Breast epithelium (tissue), 4 donors: ENCODE measurements at regions not wholly inside any gene's neighbourhood (a gene's known extent, or its start where the extent isn't known, plus 50 kb on each side); places are given as distances from the start of the nearest gene placed in this dataset.

Source experiments
- DNase-seq, 2 donors: peaks; one replicate each; pipeline ENCODE4 v3.0.0-alpha.2; 2019; ENCODE audit warnings: low spot score in 2 of 2
- H3K27ac ChIP-seq, 2 donors: fragments of 200-600 bp; sonication (generic) in 1 of 2; one replicate each; pipeline ENCODE4 v1.5.1; 2016 to 2019; ENCODE audit warnings: mild to moderate bottlenecking in 1 of 2
- H3K27me3 ChIP-seq, 2 donors: fragments of 200-600 bp; sonication (generic) in 1 of 2; one replicate each; pipeline versions ENCODE4 v1.5.1 to v1.6.0; 2017 to 2019; ENCODE audit warnings: control low read depth in 1 of 2, mild to moderate bottlenecking in 1 of 2
- H3K36me3 ChIP-seq: fragments of 200-600 bp; one replicate; pipeline ENCODE4 v1.5.1; 2019
- H3K4me1 ChIP-seq, 2 donors: fragments of 200-600 bp; sonication (generic); one replicate each; pipeline ENCODE4 v1.5.1; 2016 to 2019; ENCODE audit warnings: control low read depth in 1 of 2
- H3K4me3 ChIP-seq, 3 donors: fragments of 200-600 bp; sonication (generic); 1 replicate in 2 of 3; 2 replicates in 1 of 3; pipeline ENCODE4 v1.5.1; 2016 to 2019; ENCODE audit warnings: mild to moderate bottlenecking in 3 of 3, moderate library complexity in 2 of 3
- H3K9me3 ChIP-seq, 2 donors: fragments of 200-600 bp; sonication (generic) in 1 of 2; one replicate each; pipeline ENCODE4 v1.5.1; 2016 to 2019; ENCODE audit warnings: control low read depth in 1 of 2
- CTCF ChIP-seq, 3 donors: fragments of 450-650 bp; IDR thresholded peaks; one replicate each; pipeline ENCODE4 v1.5.1; 2016 to 2017; ENCODE audit warnings: antibody characterized with exemption in 3 of 3, mild to moderate bottlenecking in 3 of 3, moderate library complexity in 3 of 3
- POLR2A ChIP-seq: fragments of 450-650 bp; IDR thresholded peaks from one replicate; pipeline ENCODE4 v1.6.1; 2016; ENCODE audit warnings: antibody characterized with exemption, mild to moderate bottlenecking, moderate library complexity
- POLR2AphosphoS5 ChIP-seq, 3 donors: sonication (generic); formaldehyde crosslinking; IDR thresholded peaks; one replicate each; pipeline ENCODE4 v1.6.1; 2017; ENCODE audit warnings: antibody characterized with exemption in 3 of 3
- intact Hi-C: fragments of 100-400 bp; cut with DNase I; formaldehyde crosslinking; loops from one replicate; pipeline ENCODE4 v1.15.1; 2023; ENCODE audit warnings: low total_unique reads

DNA sequence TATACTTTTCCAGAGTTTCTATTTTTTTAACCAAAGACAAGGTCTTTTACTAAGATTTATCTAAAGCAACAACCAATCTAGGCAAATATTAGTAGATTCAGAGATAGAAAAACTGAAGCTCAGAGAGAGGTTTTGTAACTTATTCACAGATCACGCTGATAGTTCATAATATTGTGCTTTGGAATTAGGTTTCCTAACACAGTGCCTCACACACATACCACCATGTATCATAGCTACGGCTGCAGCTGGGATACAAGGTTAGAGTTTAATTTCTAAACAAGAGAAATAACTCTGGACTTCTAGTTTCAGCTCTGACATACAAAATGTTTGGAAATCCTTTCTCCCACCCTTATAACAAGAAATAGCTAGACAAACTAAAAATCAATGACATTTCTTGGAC lies 565.7 kb downstream of the PYDC2 start:
- H3K27ac ChIP-seq: no peak overlapping the region
- H3K27me3 ChIP-seq: no peaks in the 10 kb centered on the region
- no peak for TF ChIP-seq POLR2AphosphoS5 (IDR thresholded peaks at IDR 0.05)
- TF ChIP-seq POLR2A: no peak
- TF ChIP-seq CTCF (IDR thresholded peaks at IDR 0.05): no peak
- intact Hi-C loops: no loop called here
- no peaks in the 10 kb centered on the region for H3K9me3 ChIP-seq
- H3K36me3 ChIP-seq: no peaks in the 10 kb centered on the region
- DNase-seq: no peak
- no peaks in the 10 kb centered on the region for H3K4me1 ChIP-seq
- no peak overlapping the region for H3K4me3 ChIP-seq

GRCh38 chr3:192031941-192032340 lies 571.0 kb downstream of the PYDC2 start:
- no peak overlapping the region for H3K4me3 ChIP-seq
- no peak overlapping the region for H3K27ac ChIP-seq
- no peak for DNase-seq
- no peaks in the 10 kb centered on the region for H3K4me1 ChIP-seq
- no peak for TF ChIP-seq POLR2A
- no peak for TF ChIP-seq CTCF (IDR thresholded peaks at IDR 0.05)
- TF ChIP-seq POLR2AphosphoS5 (IDR thresholded peaks at IDR 0.05): no peak
- intact Hi-C loops: loop anchor here (5.0 kb wide), 1 partner anchor 575 kb away; no protein-coding TSS in a partner anchor
- no peaks in the 10 kb centered on the region for H3K9me3 ChIP-seq
- no peaks in the 10 kb centered on the region for H3K36me3 ChIP-seq
- H3K27me3 ChIP-seq: no peaks in the 10 kb centered on the region

DNA sequence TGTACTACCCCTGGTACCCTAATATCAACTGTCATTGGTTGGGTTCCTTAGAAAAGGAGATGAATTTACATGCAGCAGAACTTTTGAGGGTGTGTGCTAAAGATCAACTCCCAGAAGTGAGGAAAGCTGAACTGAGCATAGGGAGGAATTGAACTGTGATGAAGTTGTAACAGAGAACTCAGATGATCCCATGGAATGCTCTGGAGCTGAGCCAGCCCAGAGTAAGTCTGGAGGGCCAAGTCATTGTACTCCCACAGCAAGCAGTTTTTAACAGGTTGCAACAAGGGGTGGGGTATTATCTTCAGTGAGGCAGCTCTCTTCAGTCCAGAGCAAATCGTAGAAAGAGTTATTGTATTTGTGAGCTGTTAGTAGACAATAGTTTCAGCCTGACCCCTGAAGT lies 572.3 kb downstream of the PYDC2 start:
- no peak for DNase-seq
- TF ChIP-seq POLR2AphosphoS5 (IDR thresholded peaks at IDR 0.05): no peak
- TF ChIP-seq POLR2A: no peak
- no peak for TF ChIP-seq CTCF (IDR thresholded peaks at IDR 0.05)
- Histone ChIP-seq H3K27me3 (no peaks in the 10 kb centered on the region), H3K4me3 (no peak overlapping the region), H3K9me3 (no peaks in the 10 kb centered on the region), H3K36me3 (no peaks in the 10 kb centered on the region), H3K4me1 (no peaks in the 10 kb centered on the region), H3K27ac (no peak overlapping the region)
- intact Hi-C loops: loop anchor here (5.0 kb wide), 1 partner anchor 576 kb away; no protein-coding TSS in a partner anchor

DNA sequence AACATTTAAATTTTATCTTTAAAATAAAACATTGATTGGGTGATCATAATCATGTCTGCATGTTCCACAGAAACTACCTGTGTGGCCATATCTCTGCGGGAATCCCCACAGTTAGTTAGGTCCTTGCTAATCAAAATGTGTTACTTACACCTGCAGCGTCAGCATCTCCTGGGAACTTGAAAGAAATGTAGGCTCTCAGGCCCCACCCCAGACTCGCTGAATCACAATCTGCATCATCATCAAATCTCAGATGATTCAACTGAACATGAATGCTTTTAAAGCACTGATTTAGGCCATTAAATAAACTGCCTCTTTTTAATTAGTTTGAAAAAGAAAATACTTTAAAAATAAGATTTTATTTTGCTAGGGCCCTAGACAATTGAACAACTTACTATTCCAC lies 577.8 kb downstream of the PYDC2 start:
- intact Hi-C loops: no loop called here
- Histone ChIP-seq H3K27me3 (no peaks in the 10 kb centered on the region), H3K27ac (no peak overlapping the region), H3K4me3 (no peak overlapping the region), H3K9me3 (no peaks in the 10 kb centered on the region), H3K36me3 (no peaks in the 10 kb centered on the region), H3K4me1 (no peaks in the 10 kb centered on the region)
- no peak for DNase-seq
- TF ChIP-seq CTCF (IDR thresholded peaks at IDR 0.05) (no peak), POLR2A (no peak), POLR2AphosphoS5 (IDR thresholded peaks at IDR 0.05) (no peak)

DNA sequence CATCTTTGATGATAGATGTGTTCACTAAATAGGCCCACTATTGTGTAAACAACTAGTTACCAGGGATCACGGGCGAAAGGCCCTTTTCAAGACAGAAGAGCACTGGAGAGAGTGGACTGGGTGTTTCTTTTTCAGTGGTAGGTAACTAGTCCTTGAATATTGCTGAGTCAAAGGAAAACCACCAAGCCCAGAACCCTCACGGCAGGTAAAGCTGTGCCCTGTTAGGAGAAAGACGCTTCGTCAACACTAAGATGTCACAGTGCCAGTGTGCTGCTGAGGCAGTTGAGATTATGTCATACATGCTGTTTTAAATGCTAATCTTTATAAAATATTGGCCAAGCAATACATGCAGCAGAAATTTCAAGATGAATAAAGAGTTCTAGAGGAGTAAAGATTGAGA lies 578.6 kb downstream of the PYDC2 start:
- no peaks in the 10 kb centered on the region for H3K9me3 ChIP-seq

More for the DNA sequence above, 578.6 kb downstream of the PYDC2 start:
- no peak for TF ChIP-seq POLR2AphosphoS5 (IDR thresholded peaks at IDR 0.05)
- no peak for TF ChIP-seq CTCF (IDR thresholded peaks at IDR 0.05)
- no peak for TF ChIP-seq POLR2A
- Histone ChIP-seq H3K36me3 (no peaks in the 10 kb centered on the region), H3K4me1 (no peaks in the 10 kb centered on the region), H3K27ac (no peak overlapping the region), H3K4me3 (no peak overlapping the region), H3K27me3 (no peaks in the 10 kb centered on the region)
- no peak for DNase-seq
- intact Hi-C loops: no loop called here
